ENCODE measurements at regions not wholly inside any gene's neighbourhood (a gene's known extent, or its start where the extent isn't known, plus 50 kb on each side); places are given as distances from the start of the nearest gene placed in this dataset.

- in situ Hi-C loops (cut with HindIII; ENCODE audit: low pct_ligation_motif_present, low sequenced_read_pairs) = no loop called here
- Histone ChIP-seq H3K4me3 (ENCODE audit: low read depth, low read length) (no peak overlapping the region), H3K27ac (no peak overlapping the region), H3K27me3 (replicated peaks) (no peaks in the 10 kb centered on the region), H3K36me3 (replicated peaks) (no peaks in the 10 kb centered on the region)
- DNase-seq = no peak
- TF ChIP-seq CTCF (IDR thresholded peaks at IDR 0.05; ENCODE audit: low read depth, low read length, missing control alignments) = no peak
Observed at GRCh38 chr6:91730710-91731109, 1143.8 kb upstream of the MAP3K7 start.

GRCh38 chr6:91720324-91720723 is 1133.5 kb upstream of the MAP3K7 start:
- no peaks in the 10 kb centered on the region for H3K36me3 ChIP-seq (replicated peaks)
- H3K27me3 ChIP-seq (replicated peaks) = no peaks in the 10 kb centered on the region
- in situ Hi-C loops (cut with HindIII; ENCODE audit: low pct_ligation_motif_present, low sequenced_read_pairs) = no loop called here
- H3K4me3 ChIP-seq (ENCODE audit: low read depth, low read length) = no peak overlapping the region
- H3K27ac ChIP-seq = no peak overlapping the region
- no peak for DNase-seq
- no peak for TF ChIP-seq CTCF (IDR thresholded peaks at IDR 0.05; ENCODE audit: low read depth, low read length, missing control alignments)

- TF ChIP-seq CTCF (IDR thresholded peaks at IDR 0.05; ENCODE audit: low read depth, low read length, missing control alignments) = no peak
- in situ Hi-C loops (cut with HindIII; ENCODE audit: low pct_ligation_motif_present, low sequenced_read_pairs) = no loop called here
- H3K4me3 ChIP-seq (ENCODE audit: low read depth, low read length) = no peak overlapping the region
Observed at GRCh38 chr6:91719414-91719813, 1132.5 kb upstream of the MAP3K7 start.

GRCh38 chr6:91718198-91718597 is 1131.3 kb upstream of the MAP3K7 start:
- H3K27ac ChIP-seq = no peak overlapping the region
- no peaks in the 10 kb centered on the region for H3K36me3 ChIP-seq (replicated peaks)
- DNase-seq = no peak
- H3K4me3 ChIP-seq (ENCODE audit: low read depth, low read length) = no peak overlapping the region
- TF ChIP-seq CTCF (IDR thresholded peaks at IDR 0.05; ENCODE audit: low read depth, low read length, missing control alignments) = no peak
- in situ Hi-C loops (cut with HindIII; ENCODE audit: low pct_ligation_motif_present, low sequenced_read_pairs) = no loop called here
- H3K27me3 ChIP-seq (replicated peaks) = no peaks in the 10 kb centered on the region

More at GRCh38 chr6:91719414-91719813, 1132.5 kb upstream of the MAP3K7 start:
- Histone ChIP-seq H3K36me3 (replicated peaks) (no peaks in the 10 kb centered on the region), H3K27ac (no peak overlapping the region), H3K27me3 (replicated peaks) (no peaks in the 10 kb centered on the region)
- no peak for DNase-seq

GRCh38 chr6:91717094-91717493 is 1130.2 kb upstream of the MAP3K7 start:
- TF ChIP-seq CTCF (IDR thresholded peaks at IDR 0.05; ENCODE audit: low read depth, low read length, missing control alignments) = no peak

GRCh38 chr6:91716361-91716760 is 1129.5 kb upstream of the MAP3K7 start:
- in situ Hi-C loops (cut with HindIII; ENCODE audit: low pct_ligation_motif_present, low sequenced_read_pairs) = no loop called here
- no peaks in the 10 kb centered on the region for H3K36me3 ChIP-seq (replicated peaks)
- no peak overlapping the region for H3K4me3 ChIP-seq (ENCODE audit: low read depth, low read length)
- H3K27ac ChIP-seq = no peak overlapping the region
- H3K27me3 ChIP-seq (replicated peaks) = no peaks in the 10 kb centered on the region
- no peak for TF ChIP-seq CTCF (IDR thresholded peaks at IDR 0.05; ENCODE audit: low read depth, low read length, missing control alignments)
- DNase-seq = no peak

More at GRCh38 chr6:91717094-91717493, 1130.2 kb upstream of the MAP3K7 start:
- H3K27me3 ChIP-seq (replicated peaks) = no peaks in the 10 kb centered on the region
- no peak overlapping the region for H3K4me3 ChIP-seq (ENCODE audit: low read depth, low read length)
- H3K36me3 ChIP-seq (replicated peaks) = no peaks in the 10 kb centered on the region
- no peak for DNase-seq
- in situ Hi-C loops (cut with HindIII; ENCODE audit: low pct_ligation_motif_present, low sequenced_read_pairs) = no loop called here
- H3K27ac ChIP-seq = no peak overlapping the region

Data from brain microvascular endothelial cell (primary cell).